Fibroblast of lung (primary cell): ENCODE measurements at regions not wholly inside any gene's neighbourhood (a gene's known extent, or its start where the extent isn't known, plus 50 kb on each side); places are given as distances from the start of the nearest gene placed in this dataset.

ENCODE experiments used
- CTCF ChIP-seq, 2 donors: IDR thresholded peaks in 1 of 2; conservative IDR thresholded peaks in 1 of 2; 1 replicate in 1 of 2; 2 replicates in 1 of 2; pipeline ENCODE4 v1.5.1; 2011 to 2012; ENCODE audit warnings: low read length in 2 of 2, control low read depth in 1 of 2, inconsistent platforms in 1 of 2, low read depth in 1 of 2, mild to moderate bottlenecking in 1 of 2
- EZH2 ChIP-seq: IDR thresholded peaks from 2 replicates; pipeline ENCODE4 v1.5.1; 2012; ENCODE audit warnings: low read length, control low read depth, mild to moderate bottlenecking; ENCODE audit errors: missing control alignments

- TF ChIP-seq CTCF (conservative IDR thresholded peaks at IDR 0.05 in 1 of 2, IDR thresholded peaks at IDR 0.05 in 1 of 2; ENCODE audit: low read depth in 1 of 2, low read length in 2 of 2) (no peak), EZH2 (no peak)
These were observed 85.4 kb upstream of the KCNE2 start for GRCh38 chr21:34278451-34278850.
